ENCODE measurements at regions not wholly inside any gene's neighbourhood (a gene's known extent, or its start where the extent isn't known, plus 50 kb on each side); places are given as distances from the start of the nearest gene placed in this dataset.

DNA sequence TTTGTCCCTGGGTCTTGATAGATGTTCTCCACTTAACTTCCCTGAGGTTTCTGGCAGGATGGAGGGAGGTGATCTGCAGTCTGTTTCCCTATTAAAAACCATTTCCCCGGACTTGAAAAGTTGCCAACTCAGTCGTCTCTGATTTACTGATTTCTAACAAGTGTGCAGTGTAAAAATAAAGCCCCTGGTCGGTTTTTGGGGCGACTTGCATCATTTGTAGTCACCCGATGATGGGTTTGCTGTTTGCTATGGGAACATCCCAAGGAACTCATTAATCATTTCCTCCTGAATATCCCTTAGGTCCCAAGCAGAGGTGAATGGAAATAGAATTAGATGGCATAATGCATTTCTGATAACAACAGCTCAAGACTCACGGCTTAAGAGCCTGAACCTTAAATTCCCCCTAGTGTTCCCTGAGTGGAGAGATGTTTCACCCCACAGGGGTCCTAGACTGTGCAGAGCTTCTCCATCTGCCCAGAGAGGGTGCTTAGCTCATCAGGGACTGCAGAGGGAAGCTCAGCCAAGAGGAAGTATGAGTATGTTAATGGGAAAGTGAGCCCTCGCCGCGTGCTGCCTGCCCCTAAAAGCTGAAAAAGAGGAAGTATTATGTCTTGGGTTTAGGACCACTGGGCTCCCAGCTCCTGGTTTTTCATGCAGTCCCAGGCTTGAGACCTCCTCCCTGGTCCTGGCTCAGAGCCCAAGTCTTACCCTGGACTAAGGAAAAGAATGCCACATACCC, 115.1 kb upstream of the DAP start:
- TF ChIP-seq, protein P1, sequence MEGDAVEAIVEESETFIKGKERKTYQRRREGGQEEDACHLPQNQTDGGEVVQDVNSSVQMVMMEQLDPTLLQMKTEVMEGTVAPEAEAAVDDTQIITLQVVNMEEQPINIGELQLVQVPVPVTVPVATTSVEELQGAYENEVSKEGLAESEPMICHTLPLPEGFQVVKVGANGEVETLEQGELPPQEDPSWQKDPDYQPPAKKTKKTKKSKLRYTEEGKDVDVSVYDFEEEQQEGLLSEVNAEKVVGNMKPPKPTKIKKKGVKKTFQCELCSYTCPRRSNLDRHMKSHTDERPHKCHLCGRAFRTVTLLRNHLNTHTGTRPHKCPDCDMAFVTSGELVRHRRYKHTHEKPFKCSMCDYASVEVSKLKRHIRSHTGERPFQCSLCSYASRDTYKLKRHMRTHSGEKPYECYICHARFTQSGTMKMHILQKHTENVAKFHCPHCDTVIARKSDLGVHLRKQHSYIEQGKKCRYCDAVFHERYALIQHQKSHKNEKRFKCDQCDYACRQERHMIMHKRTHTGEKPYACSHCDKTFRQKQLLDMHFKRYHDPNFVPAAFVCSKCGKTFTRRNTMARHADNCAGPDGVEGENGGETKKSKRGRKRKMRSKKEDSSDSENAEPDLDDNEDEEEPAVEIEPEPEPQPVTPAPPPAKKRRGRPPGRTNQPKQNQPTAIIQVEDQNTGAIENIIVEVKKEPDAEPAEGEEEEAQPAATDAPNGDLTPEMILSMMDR (IDR thresholded peaks at IDR 0.05): no peak
- no peak overlapping the region for H3K27ac ChIP-seq
- no peaks in the 10 kb centered on the region for H3K9me3 ChIP-seq
- DNase-seq: no peak
- H3K4me1 ChIP-seq: no peaks in the 10 kb centered on the region
- intact Hi-C loops (cut with DNase I): no loop called here
- H3K36me3 ChIP-seq: no peaks in the 10 kb centered on the region
- no peaks in the 10 kb centered on the region for H3K27me3 ChIP-seq
- H3K9ac ChIP-seq (ENCODE audit: low read depth in 2 of 2, low read length in 2 of 2): no peak overlapping the region
- H3K4me3 ChIP-seq: no peak overlapping the region

DNA sequence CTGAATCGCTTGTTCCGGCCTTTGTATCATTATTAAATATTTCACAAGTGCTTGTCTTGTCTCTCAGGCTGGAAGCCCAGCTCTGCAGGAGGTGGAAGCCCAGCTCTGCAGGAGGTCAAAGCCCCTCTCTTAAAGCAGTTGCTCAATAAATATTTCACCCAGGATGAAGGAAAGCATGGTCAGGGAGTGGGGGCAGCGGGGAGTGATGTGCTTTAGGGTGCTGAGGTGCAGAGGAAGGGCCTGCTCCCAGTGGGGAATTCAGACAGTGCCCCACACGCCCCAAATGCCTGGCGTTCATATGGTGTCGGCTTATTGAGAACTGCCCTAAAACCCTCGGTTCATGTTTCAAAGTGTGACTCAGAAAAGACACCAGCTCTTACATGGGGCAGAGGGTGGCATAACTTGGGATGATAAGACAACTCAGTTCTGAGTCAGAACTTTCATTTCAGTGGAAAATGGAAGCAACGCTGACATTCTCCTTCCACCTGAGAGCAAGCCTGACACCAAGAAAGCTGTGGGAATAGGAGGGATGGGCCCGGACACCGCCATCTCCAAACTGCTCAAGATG, 114.3 kb upstream of the DAP start:
- H3K4me1 ChIP-seq: no peaks in the 10 kb centered on the region
- no peak overlapping the region for H3K4me3 ChIP-seq
- no peaks in the 10 kb centered on the region for H3K36me3 ChIP-seq
- no peaks in the 10 kb centered on the region for H3K27me3 ChIP-seq
- TF ChIP-seq, protein P1 (IDR thresholded peaks at IDR 0.05): no peak
- intact Hi-C loops (cut with DNase I): no loop called here
- H3K27ac ChIP-seq: no peak overlapping the region
- no peaks in the 10 kb centered on the region for H3K9me3 ChIP-seq
- H3K9ac ChIP-seq (ENCODE audit: low read depth in 2 of 2, low read length in 2 of 2): no peak overlapping the region
- no peak for DNase-seq

DNA sequence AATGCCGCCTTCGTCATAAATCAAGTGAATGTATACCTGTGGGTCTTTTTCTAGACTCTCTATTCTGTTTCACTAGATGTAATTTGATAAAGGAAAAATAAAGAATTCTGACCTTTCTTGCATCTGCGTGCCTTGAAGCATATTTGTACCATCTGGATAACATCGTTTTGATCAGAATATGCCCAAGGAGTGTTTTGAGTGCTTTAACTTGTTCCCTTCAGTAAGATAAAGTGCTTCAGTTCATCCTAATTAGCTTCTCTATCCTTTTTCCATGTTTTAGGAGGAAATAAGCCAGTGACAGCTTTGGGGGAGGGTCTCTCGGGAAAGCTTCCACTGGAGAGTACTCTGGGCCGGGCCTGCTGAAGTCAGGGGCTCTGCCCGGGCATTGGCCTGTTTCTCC, 113.5 kb upstream of the DAP start:
- Histone ChIP-seq H3K27ac (no peak overlapping the region), H3K36me3 (no peaks in the 10 kb centered on the region), H3K27me3 (no peaks in the 10 kb centered on the region), H3K9me3 (no peaks in the 10 kb centered on the region), H3K9ac (ENCODE audit: low read depth in 2 of 2, low read length in 2 of 2) (no peak overlapping the region), H3K4me3 (no peak overlapping the region), H3K4me1 (no peaks in the 10 kb centered on the region)
- no peak for DNase-seq
- intact Hi-C loops (cut with DNase I): no loop called here
- TF ChIP-seq, protein P1 (IDR thresholded peaks at IDR 0.05): no peak

DNA sequence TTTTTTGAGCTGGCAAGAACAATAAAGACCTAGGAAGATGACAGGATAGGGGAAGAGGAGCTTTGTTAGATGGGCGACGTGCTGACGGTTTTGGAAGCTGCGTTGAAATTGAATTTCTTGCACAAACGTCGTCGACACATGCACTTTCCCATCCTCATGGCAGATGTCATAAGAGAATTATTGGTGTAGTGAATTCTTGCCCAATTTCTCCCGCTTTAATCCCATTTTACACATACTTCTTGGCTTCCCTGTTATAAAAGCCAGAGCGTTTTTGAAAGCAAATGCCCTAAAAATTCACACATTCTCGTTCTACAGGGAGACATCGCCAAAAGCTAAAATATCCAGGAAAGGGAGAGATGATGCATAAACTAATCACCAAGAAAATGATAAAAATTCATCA, 109.8 kb upstream of the DAP start:
- H3K4me1 ChIP-seq: no peaks in the 10 kb centered on the region
- no peaks in the 10 kb centered on the region for H3K27me3 ChIP-seq
- H3K36me3 ChIP-seq: no peaks in the 10 kb centered on the region
- intact Hi-C loops (cut with DNase I): no loop called here
- TF ChIP-seq, protein P1 (IDR thresholded peaks at IDR 0.05): no peak
- no peak overlapping the region for H3K4me3 ChIP-seq
- H3K9ac ChIP-seq (ENCODE audit: low read depth in 2 of 2, low read length in 2 of 2): no peak overlapping the region
- no peaks in the 10 kb centered on the region for H3K9me3 ChIP-seq
- H3K27ac ChIP-seq: no peak overlapping the region
- DNase-seq: no peak

DNA sequence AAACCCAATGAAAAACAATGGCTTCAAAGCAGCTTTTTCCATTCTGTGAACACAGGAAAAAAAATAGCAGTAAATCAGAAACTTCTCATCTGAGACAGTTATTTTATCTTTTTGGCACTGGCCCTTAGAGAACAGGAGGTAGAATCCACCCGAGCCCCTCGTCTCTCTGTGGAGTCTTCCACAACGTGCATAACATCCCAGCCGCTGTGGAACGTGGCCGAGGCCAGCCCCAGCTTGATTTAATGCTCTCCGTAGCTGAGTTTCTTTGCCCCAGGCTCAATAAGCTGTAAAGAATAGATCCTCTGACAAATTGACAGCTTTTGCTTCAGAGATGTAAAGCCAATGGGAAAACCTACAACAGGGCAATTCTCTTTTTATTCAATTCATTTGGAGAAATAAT, 107.9 kb upstream of the DAP start:
- H3K27me3 ChIP-seq: no peaks in the 10 kb centered on the region
- no peak overlapping the region for H3K4me3 ChIP-seq
- intact Hi-C loops (cut with DNase I): no loop called here
- H3K27ac ChIP-seq: no peak overlapping the region
- TF ChIP-seq, protein P1 (IDR thresholded peaks at IDR 0.05): no peak
- H3K4me1 ChIP-seq: no peaks in the 10 kb centered on the region
- H3K9ac ChIP-seq (ENCODE audit: low read depth in 2 of 2, low read length in 2 of 2): no peak overlapping the region
- no peaks in the 10 kb centered on the region for H3K9me3 ChIP-seq
- no peaks in the 10 kb centered on the region for H3K36me3 ChIP-seq
- DNase-seq: no peak
